A673 (cell line): ENCODE measurements at regions not wholly inside any gene's neighbourhood (a gene's known extent, or its start where the extent isn't known, plus 50 kb on each side); places are given as distances from the start of the nearest gene placed in this dataset.

ENCODE experiments used
- BruUV-seq: library from RNA; stranded (reverse); fragments of 400-500 nt; replicated peaks from 2 replicates; lab custom pipeline; 2021; lab: Mats Ljungman, UMichigan
- CTCF ChIA-PET: fragments of 300-600 bp; sonication (Branson Sonifier 250); formaldehyde crosslinking; loops from one replicate; lab custom pipeline; 2022; ENCODE audit warnings: antibody characterized with exemption; lab: Charles Lee
- POLR2A ChIA-PET: fragments of 300-600 bp; sonication (Branson Sonifier 250); formaldehyde crosslinking; loops from one replicate; lab custom pipeline; 2022; ENCODE audit warnings: antibody characterized with exemption; ENCODE audit not compliant: low non-redundant PET; lab: Charles Lee
- DNase-seq: peaks from one replicate; pipeline ENCODE4 v3.0.0-alpha.2; 2015; ENCODE audit warnings: low spot score
- H3K27ac ChIP-seq: fragments of 200-600 bp; sonication (generic); 2 replicates; pipeline ENCODE4 v1.5.1; 2016; ENCODE audit warnings: mixed run types, low read depth, mild to moderate bottlenecking, mixed read lengths, antibody characterized with exemption, low read length; ENCODE audit not compliant: poor library complexity, severe bottlenecking
- H3K27me3 ChIP-seq: fragments of 200-600 bp; sonication (generic); replicated peaks from 2 replicates; pipeline ENCODE4 v1.6.1; 2017; ENCODE audit warnings: mixed run types, low read depth, mild to moderate bottlenecking, mixed read lengths, antibody characterized with exemption, low read length; ENCODE audit not compliant: insufficient read depth, poor library complexity
- H3K36me3 ChIP-seq: fragments of 200-600 bp; sonication (generic); 2 replicates; pipeline ENCODE4 v1.6.1; 2016; ENCODE audit warnings: mixed run types, mild to moderate bottlenecking, mixed read lengths, antibody characterized with exemption, low read length; ENCODE audit not compliant: insufficient read depth, poor library complexity, severe bottlenecking
- H3K4me1 ChIP-seq: fragments of 200-600 bp; sonication (generic); 2 replicates; pipeline ENCODE4 v1.6.1; 2017; ENCODE audit warnings: mixed run types, mild to moderate bottlenecking, mixed read lengths, antibody characterized with exemption, low read length; ENCODE audit not compliant: insufficient read depth, poor library complexity, severe bottlenecking
- H3K4me3 ChIP-seq: fragments of 200-600 bp; sonication (generic); 2 replicates; pipeline ENCODE4 v1.5.1; 2016; ENCODE audit warnings: low read depth, mixed run types, mild to moderate bottlenecking, mixed read lengths, low read length; ENCODE audit not compliant: poor library complexity, severe bottlenecking
- H3K9me3 ChIP-seq: fragments of 200-600 bp; sonication (generic); 2 replicates; pipeline ENCODE4 v1.6.1; 2016; ENCODE audit warnings: mixed run types, low read depth, mild to moderate bottlenecking, mixed read lengths, antibody characterized with exemption, low read length; ENCODE audit not compliant: poor library complexity, severe bottlenecking
- EZH2 ChIP-seq: fragments of 200-600 bp; sonication (generic); IDR thresholded peaks from 2 replicates; pipeline ENCODE4 v1.6.1; 2017; ENCODE audit warnings: borderline replicate concordance, low read depth, mild to moderate bottlenecking, mixed read lengths, antibody characterized with exemption, low read length; ENCODE audit not compliant: poor library complexity, severe bottlenecking
- intact Hi-C: fragments of 100-400 bp; cut with micrococcal nuclease; formaldehyde crosslinking; loops from one replicate; pipeline ENCODE4 v1.10.0; 2022; ENCODE audit not compliant: unreplicated experiment
- TF ChIP-seq, protein P1 (sequence below): fragments of 300-800, 200-600 bp; sonication (generic); conservative IDR thresholded peaks from 2 replicates; pipeline ENCODE4 v1.5.1; 2017; ENCODE audit warnings: low read depth, mild to moderate bottlenecking, antibody characterized with exemption, low read length, moderate library complexity, mixed read lengths

- BruUV-seq = no TSS peak
- ChIA-PET POLR2A (no interaction called here), CTCF (no interaction called here)
- Histone ChIP-seq H3K36me3 (peaks cover 19% of the 10 kb centered on the region), H3K4me1 (peaks cover 31% of the 10 kb centered on the region), H3K4me3 (no peak overlapping the region), H3K9me3 (no peaks in the 10 kb centered on the region), H3K27ac (peak overlapping the region; percentile 63), H3K27me3 (no peaks in the 10 kb centered on the region)
- intact Hi-C loops = no loop called here
- TF ChIP-seq, protein P1, sequence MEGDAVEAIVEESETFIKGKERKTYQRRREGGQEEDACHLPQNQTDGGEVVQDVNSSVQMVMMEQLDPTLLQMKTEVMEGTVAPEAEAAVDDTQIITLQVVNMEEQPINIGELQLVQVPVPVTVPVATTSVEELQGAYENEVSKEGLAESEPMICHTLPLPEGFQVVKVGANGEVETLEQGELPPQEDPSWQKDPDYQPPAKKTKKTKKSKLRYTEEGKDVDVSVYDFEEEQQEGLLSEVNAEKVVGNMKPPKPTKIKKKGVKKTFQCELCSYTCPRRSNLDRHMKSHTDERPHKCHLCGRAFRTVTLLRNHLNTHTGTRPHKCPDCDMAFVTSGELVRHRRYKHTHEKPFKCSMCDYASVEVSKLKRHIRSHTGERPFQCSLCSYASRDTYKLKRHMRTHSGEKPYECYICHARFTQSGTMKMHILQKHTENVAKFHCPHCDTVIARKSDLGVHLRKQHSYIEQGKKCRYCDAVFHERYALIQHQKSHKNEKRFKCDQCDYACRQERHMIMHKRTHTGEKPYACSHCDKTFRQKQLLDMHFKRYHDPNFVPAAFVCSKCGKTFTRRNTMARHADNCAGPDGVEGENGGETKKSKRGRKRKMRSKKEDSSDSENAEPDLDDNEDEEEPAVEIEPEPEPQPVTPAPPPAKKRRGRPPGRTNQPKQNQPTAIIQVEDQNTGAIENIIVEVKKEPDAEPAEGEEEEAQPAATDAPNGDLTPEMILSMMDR = no peak
- no peak for TF ChIP-seq EZH2
- peak; percentile 86 for DNase-seq
These were observed 1232.2 kb downstream of the BRD1 start for GRCh38 chr22:48595511-48595905.

GRCh38 chr22:48594757-48595510, 1232.7 kb downstream of the BRD1 start:
- CTCF ChIA-PET = no interaction called here
- Histone ChIP-seq H3K27me3 (no peaks in the 10 kb centered on the region), H3K4me3 (no peak overlapping the region), H3K9me3 (no peaks in the 10 kb centered on the region), H3K36me3 (peaks cover 19% of the 10 kb centered on the region), H3K27ac (peak overlapping the region; percentile 63), H3K4me1 (peaks cover 31% of the 10 kb centered on the region)
- POLR2A ChIA-PET = no interaction called here
- peak; percentile 24 for DNase-seq
- intact Hi-C loops = no loop called here
- no TSS peak for BruUV-seq
- no peak for TF ChIP-seq EZH2
- TF ChIP-seq, protein P1 = no peak

GRCh38 chr22:48594016-48594756, 1233.5 kb downstream of the BRD1 start:
- peak; percentile 23 for DNase-seq
- CTCF ChIA-PET = no interaction called here
- no peaks in the 10 kb centered on the region for H3K9me3 ChIP-seq

More at GRCh38 chr22:48594016-48594756, 1233.5 kb downstream of the BRD1 start:
- H3K36me3 ChIP-seq = peaks cover 19% of the 10 kb centered on the region
- TF ChIP-seq, protein P1 = no peak
- TF ChIP-seq EZH2 = no peak
- POLR2A ChIA-PET = no interaction called here
- no peak overlapping the region for H3K27ac ChIP-seq
- H3K27me3 ChIP-seq = no peaks in the 10 kb centered on the region
- no peak overlapping the region for H3K4me3 ChIP-seq
- BruUV-seq = no TSS peak
- intact Hi-C loops = no loop called here
- peaks cover 31% of the 10 kb centered on the region for H3K4me1 ChIP-seq
